K562 (cell line): ENCODE measurements at regions not wholly inside any gene's neighbourhood (a gene's known extent, or its start where the extent isn't known, plus 50 kb on each side); places are given as distances from the start of the nearest gene placed in this dataset.

Experiments
- ATAC-seq: fragments of 200-7000 bp; cut with Tn5 transposase; 3 replicates; pipeline ENCODE4 v1.9.1; 2020; ENCODE audit warnings: moderate library complexity
- BruUV-seq: library from RNA; stranded (reverse); fragments of 400-500 nt; replicated peaks from 2 replicates; lab custom pipeline; 2021; lab: Mats Ljungman, UMichigan
- CTCF ChIA-PET: fragments of 300-600 bp; formaldehyde crosslinking; extraction: SDS; loops from one replicate; lab custom pipeline; 2021; ENCODE audit warnings: low intra/inter-chr PET ratio; lab: Yijun Ruan, JAX
- POLR2A ChIA-PET: fragments of 300-600, 350-650 bp; sonication (Branson Sonifier 250); formaldehyde crosslinking; extraction: SDS; loops from one replicate; lab custom pipeline; 2021; ENCODE audit warnings: antibody characterized with exemption, inconsistent platforms; lab: Yijun Ruan, JAX
- DNase-seq, 4 experiments: peaks; one replicate each; pipeline versions ENCODE4 v3.0.0 to v3.0.0-alpha.2; 2011 to 2018; ENCODE audit warnings: low spot score in 3 of 4, mixed read lengths in 3 of 4; ENCODE audit errors: extremely low read depth in 1 of 4
- FAIRE-seq: peaks from 2 replicates; lab custom pipeline; 2011; peaks lifted over from hg19 to GRCh38; lab: Jason Lieb, UNC
- H2AFZ ChIP-seq: 2 replicates; pipeline ENCODE4 v1.6.0; 2011; ENCODE audit warnings: low read depth, low read length, control low read depth, inconsistent platforms
- H3K27ac ChIP-seq: fragments of 200-600 bp; 3 replicates; pipeline ENCODE4 v1.8.0; 2011; ENCODE audit warnings: low read depth, mild to moderate bottlenecking, control low read depth, inconsistent platforms, low read length, moderate library complexity, mixed read lengths; ENCODE audit errors: extremely low read depth
- H3K27me3 ChIP-seq, 2 experiments: fragments of 300-600 bp in 1 of 2; 2 replicates in 1 of 2; 3 replicates in 1 of 2; pipeline versions ENCODE4 v1.6.0 to v1.8.0; 2011; ENCODE audit warnings: inconsistent platforms in 2 of 2, low read length in 2 of 2, mild to moderate bottlenecking in 1 of 2, mixed read lengths in 1 of 2, moderate library complexity in 1 of 2; ENCODE audit not compliant: control insufficient read depth in 2 of 2, insufficient read depth in 2 of 2
- H3K36me3 ChIP-seq: fragments of 300-600 bp; 3 replicates; pipeline ENCODE4 v1.8.0; 2011; ENCODE audit warnings: mild to moderate bottlenecking, low read length, inconsistent platforms; ENCODE audit not compliant: control insufficient read depth, insufficient read depth
- H3K4me1 ChIP-seq, 2 experiments: fragments of 200-600 bp in 1 of 2; replicated peaks in 1 of 2; 2 replicates in 1 of 2; 3 replicates in 1 of 2; pipeline versions ENCODE4 v1.5.1 to v1.8.0; 2011; ENCODE audit warnings: inconsistent platforms in 2 of 2, low read length in 2 of 2, mild to moderate bottlenecking in 1 of 2, mixed read lengths in 1 of 2, moderate library complexity in 1 of 2; ENCODE audit not compliant: control insufficient read depth in 2 of 2, insufficient read depth in 2 of 2
- H3K4me2 ChIP-seq: 2 replicates; pipeline ENCODE4 v1.6.1; 2011; ENCODE audit warnings: low read length, control low read depth, inconsistent platforms, mixed read lengths; ENCODE audit not compliant: insufficient read depth
- H3K4me3 ChIP-seq: fragments of 200-600 bp; sonication (generic), shearing (Covaris generic); 2 replicates; pipeline ENCODE4 v1.5.1; 2016; ENCODE audit warnings: control low read depth, inconsistent platforms
- H3K79me2 ChIP-seq: fragments of 200-600 bp; 3 replicates; pipeline ENCODE4 v1.8.0; 2011; ENCODE audit warnings: low read length, inconsistent platforms; ENCODE audit not compliant: control insufficient read depth, insufficient read depth
- H3K9ac ChIP-seq, 2 experiments: 2 replicates each; pipeline versions ENCODE4 v1.6.0 to v1.6.1; 2011; ENCODE audit warnings: low read depth in 2 of 2, low read length in 2 of 2, control low read depth in 1 of 2, inconsistent platforms in 1 of 2, mild to moderate bottlenecking in 1 of 2, mixed read lengths in 1 of 2; ENCODE audit not compliant: insufficient read depth in 1 of 2
- H3K9me1 ChIP-seq: one replicate; pipeline ENCODE4 v1.6.0; 2011; ENCODE audit warnings: inconsistent platforms, mild to moderate bottlenecking, low read length, moderate library complexity; ENCODE audit not compliant: control insufficient read depth, insufficient read depth
- H3K9me3 ChIP-seq: replicated peaks from 2 replicates; pipeline ENCODE4 v1.5.1; 2011; ENCODE audit warnings: low read depth, low read length, inconsistent platforms; ENCODE audit not compliant: control insufficient read depth, insufficient read depth
- H4K20me1 ChIP-seq: replicated peaks from 2 replicates; pipeline ENCODE4 v1.6.1; 2011; ENCODE audit warnings: low read length, inconsistent platforms, mixed read lengths; ENCODE audit not compliant: control insufficient read depth, insufficient read depth
- CEBPG ChIP-seq, 3 experiments: fragments of 200-800 bp in 1 of 3; sonication (Bioruptor generic) in 1 of 3; sonication (generic) in 1 of 3; formaldehyde crosslinking in 1 of 3; IDR thresholded peaks in 2 of 3; conservative IDR thresholded peaks in 1 of 3; 2 replicates each; pipeline versions ENCODE4 v1.6.1 to v1.8.0; 2016 to 2022; ENCODE audit warnings: missing compliant biosample characterization in 2 of 3, missing genetic modification characterization in 2 of 3, mild to moderate bottlenecking in 1 of 3, missing genetic modification reagents in 1 of 3
- CSDE1 ChIP-seq, 2 experiments: fragments of 450-650 bp; IDR thresholded peaks; 2 replicates each; pipeline ENCODE4 v1.6.1; 2016; ENCODE audit warnings: mild to moderate bottlenecking in 1 of 2
- CTCF ChIP-seq, 3 experiments: IDR thresholded peaks in 2 of 3; conservative IDR thresholded peaks in 1 of 3; 2 replicates each; pipeline ENCODE4 v1.5.1; 2011 to 2012; ENCODE audit warnings: low read length in 3 of 3, mild to moderate bottlenecking in 3 of 3, control low read depth in 2 of 3, improper control_type of control experiment in 1 of 3, inconsistent platforms in 1 of 3, low read depth in 1 of 3, mixed read lengths in 1 of 3, moderate library complexity in 1 of 3; ENCODE audit not compliant: insufficient read depth in 2 of 3
- HMG20B ChIP-seq: fragments of 250-450 bp; sonication (Bioruptor Pico); IDR thresholded peaks from 2 replicates; pipeline ENCODE4 v1.5.0; 2021; ENCODE audit warnings: mild to moderate bottlenecking
- IFI16 ChIP-seq: fragments of 250-450 bp; sonication (Bioruptor Pico); IDR thresholded peaks from 2 replicates; pipeline ENCODE4 v2.1.2; 2022; ENCODE audit warnings: mild to moderate bottlenecking, inconsistent platforms
- SRF ChIP-seq, 2 experiments: fragments of 250-450, 450-650 bp in 1 of 2; sonication (Bioruptor Pico) in 1 of 2; sonication (generic) in 1 of 2; formaldehyde crosslinking; IDR thresholded peaks; 2 replicates each; pipeline versions ENCODE4 v1.5.0 to v1.5.1; 2020 to 2022; ENCODE audit warnings: mild to moderate bottlenecking in 1 of 2, missing genetic modification reagents in 1 of 2
- SRSF9 ChIP-seq: fragments of 200-400 bp; formaldehyde crosslinking; IDR thresholded peaks from 2 replicates; pipeline ENCODE4 v1.6.1; 2017; ENCODE audit warnings: low read depth, low read length, borderline replicate concordance
- TAF9B ChIP-seq: fragments of 450-650 bp; IDR thresholded peaks from 2 replicates; pipeline ENCODE4 v1.6.1; 2018; ENCODE audit warnings: mild to moderate bottlenecking; ENCODE audit not compliant: partially characterized antibody
- ZBTB17 ChIP-seq: fragments of 450-650 bp; formaldehyde crosslinking; IDR thresholded peaks from 2 replicates; pipeline ENCODE4 v1.4.0; 2020; ENCODE audit warnings: mild to moderate bottlenecking
- ZFP30 ChIP-seq: fragments of 250-450 bp; sonication (Bioruptor Pico); IDR thresholded peaks from 2 replicates; pipeline ENCODE4 v1.8.0; 2022; ENCODE audit warnings: moderate library complexity, mild to moderate bottlenecking, inconsistent platforms, borderline replicate concordance
- ZNF408 ChIP-seq: fragments of 250-450 bp; sonication (Bioruptor Pico); IDR thresholded peaks from 2 replicates; pipeline ENCODE4 v1.4.0; 2020; ENCODE audit warnings: low read depth, mild to moderate bottlenecking, moderate library complexity
- ZNF668 ChIP-seq: fragments of 250-450 bp; sonication (Bioruptor Pico); IDR thresholded peaks from 2 replicates; pipeline ENCODE4 v1.8.0; 2022; ENCODE audit warnings: mild to moderate bottlenecking, inconsistent platforms
- WGBS: fragments of 100-300 bp; shearing (Covaris generic); methylation state at CpG from one replicate; pipeline ENCODE4 v1.1.6; 2016; ENCODE audit warnings: low coverage, mixed read lengths; ENCODE audit not compliant: insufficient coverage; ENCODE audit errors: missing lambda C conversion rate; 5-methylcytosine and 5-hydroxymethylcytosine counted together
- in situ Hi-C: fragments of 300-500 bp; cut with MboI; formaldehyde crosslinking; loops from 4 replicates; pipeline ENCODE4 v1.15.0; 2018; ENCODE audit warnings: inconsistent platforms, mixed read lengths
- intact Hi-C: fragments of 100-400 bp; cut with micrococcal nuclease; formaldehyde crosslinking; loops from 2 replicates; pipeline ENCODE4 v1.14.2; 2022
- TF ChIP-seq, protein P1 (sequence below): fragments of 450-650 bp; IDR thresholded peaks from 2 replicates; pipeline ENCODE4 v1.6.1; 2016; ENCODE audit warnings: borderline replicate concordance
- TF ChIP-seq, protein P2 (sequence below): IDR thresholded peaks from 3 replicates; pipeline ENCODE4 v1.6.1; 2011; ENCODE audit warnings: borderline replicate concordance, mild to moderate bottlenecking, moderate library complexity; ENCODE audit not compliant: insufficient read length; ENCODE audit errors: extremely low read depth

- TF ChIP-seq CTCF (IDR thresholded peaks at IDR 0.05 in 2 of 3, conservative IDR thresholded peaks at IDR 0.05 in 1 of 3; ENCODE audit: insufficient read depth in 2 of 3, low read depth in 1 of 3, low read length in 3 of 3), result no peak
- TF ChIP-seq, protein P1, sequence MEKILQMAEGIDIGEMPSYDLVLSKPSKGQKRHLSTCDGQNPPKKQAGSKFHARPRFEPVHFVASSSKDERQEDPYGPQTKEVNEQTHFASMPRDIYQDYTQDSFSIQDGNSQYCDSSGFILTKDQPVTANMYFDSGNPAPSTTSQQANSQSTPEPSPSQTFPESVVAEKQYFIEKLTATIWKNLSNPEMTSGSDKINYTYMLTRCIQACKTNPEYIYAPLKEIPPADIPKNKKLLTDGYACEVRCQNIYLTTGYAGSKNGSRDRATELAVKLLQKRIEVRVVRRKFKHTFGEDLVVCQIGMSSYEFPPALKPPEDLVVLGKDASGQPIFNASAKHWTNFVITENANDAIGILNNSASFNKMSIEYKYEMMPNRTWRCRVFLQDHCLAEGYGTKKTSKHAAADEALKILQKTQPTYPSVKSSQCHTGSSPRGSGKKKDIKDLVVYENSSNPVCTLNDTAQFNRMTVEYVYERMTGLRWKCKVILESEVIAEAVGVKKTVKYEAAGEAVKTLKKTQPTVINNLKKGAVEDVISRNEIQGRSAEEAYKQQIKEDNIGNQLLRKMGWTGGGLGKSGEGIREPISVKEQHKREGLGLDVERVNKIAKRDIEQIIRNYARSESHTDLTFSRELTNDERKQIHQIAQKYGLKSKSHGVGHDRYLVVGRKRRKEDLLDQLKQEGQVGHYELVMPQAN, result no peak
- TF ChIP-seq CEBPG (CRISPR knock-in tag; IDR thresholded peaks at IDR 0.05), result no peak
- no peak for TF ChIP-seq CEBPG (tag; conservative IDR thresholded peaks at IDR 0.05 in 1 of 2, IDR thresholded peaks at IDR 0.05 in 1 of 2)
Observed at GRCh38 chr7:84336303-84336702, 141.7 kb upstream of the SEMA3A start (continued).

DNA sequence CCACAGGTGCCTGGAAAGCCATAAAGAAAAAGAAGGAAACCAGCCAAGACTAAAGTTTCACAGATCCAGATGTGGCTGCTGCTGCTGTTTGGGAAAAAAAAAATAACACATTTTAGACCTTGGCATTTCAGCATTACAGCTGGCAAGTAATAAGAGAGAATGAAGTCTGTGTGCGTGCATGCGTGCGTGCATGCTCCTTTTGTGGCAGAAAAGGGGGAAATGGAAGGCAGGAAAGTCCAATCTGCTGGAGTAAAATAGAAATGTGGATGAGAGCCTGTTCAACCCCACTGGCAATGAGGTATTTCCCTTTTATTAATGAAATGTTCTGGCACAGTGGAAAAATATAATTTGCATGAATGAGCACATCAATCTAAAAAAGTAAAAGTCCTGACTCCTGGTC lies 137.0 kb upstream of the SEMA3A start:
- Histone ChIP-seq H3K4me1 (no peaks in the 10 kb centered on the region), H3K9me1 (no peaks in the 10 kb centered on the region), H4K20me1 (no peaks in the 10 kb centered on the region), H3K4me3 (no peak overlapping the region), H3K9ac (no peak overlapping the region), H3K36me3 (no peaks in the 10 kb centered on the region), H2AFZ (no peak overlapping the region), H3K79me2 (no peaks in the 10 kb centered on the region), H3K27me3 (no peaks in the 10 kb centered on the region), H3K4me2 (no peak overlapping the region), H3K9me3 (no peaks in the 10 kb centered on the region), H3K27ac (no peak overlapping the region)
- BruUV-seq, result no TSS peak
- CTCF ChIA-PET, result no interaction called here
- POLR2A ChIA-PET, result no interaction called here
- ATAC-seq (no peak), FAIRE-seq (no peak), DNase-seq (no peak)
- 0% methylated on average over 3 of the region's 3 CpGs for WGBS
- in situ Hi-C loops, result no loop called here
- intact Hi-C loops, result no loop called here
- no peak for TF ChIP-seq SRF (CRISPR knock-in tag; IDR thresholded peaks at IDR 0.05)
- TF ChIP-seq CSDE1 (IDR thresholded peaks at IDR 0.05), result no peak
- no peak for TF ChIP-seq SRSF9
- no peak for TF ChIP-seq ZNF408 (CRISPR knock-in tag)
- no peak for TF ChIP-seq HMG20B (CRISPR knock-in tag)
- no peak for TF ChIP-seq ZNF668 (CRISPR knock-in tag)
- TF ChIP-seq, protein P2, sequence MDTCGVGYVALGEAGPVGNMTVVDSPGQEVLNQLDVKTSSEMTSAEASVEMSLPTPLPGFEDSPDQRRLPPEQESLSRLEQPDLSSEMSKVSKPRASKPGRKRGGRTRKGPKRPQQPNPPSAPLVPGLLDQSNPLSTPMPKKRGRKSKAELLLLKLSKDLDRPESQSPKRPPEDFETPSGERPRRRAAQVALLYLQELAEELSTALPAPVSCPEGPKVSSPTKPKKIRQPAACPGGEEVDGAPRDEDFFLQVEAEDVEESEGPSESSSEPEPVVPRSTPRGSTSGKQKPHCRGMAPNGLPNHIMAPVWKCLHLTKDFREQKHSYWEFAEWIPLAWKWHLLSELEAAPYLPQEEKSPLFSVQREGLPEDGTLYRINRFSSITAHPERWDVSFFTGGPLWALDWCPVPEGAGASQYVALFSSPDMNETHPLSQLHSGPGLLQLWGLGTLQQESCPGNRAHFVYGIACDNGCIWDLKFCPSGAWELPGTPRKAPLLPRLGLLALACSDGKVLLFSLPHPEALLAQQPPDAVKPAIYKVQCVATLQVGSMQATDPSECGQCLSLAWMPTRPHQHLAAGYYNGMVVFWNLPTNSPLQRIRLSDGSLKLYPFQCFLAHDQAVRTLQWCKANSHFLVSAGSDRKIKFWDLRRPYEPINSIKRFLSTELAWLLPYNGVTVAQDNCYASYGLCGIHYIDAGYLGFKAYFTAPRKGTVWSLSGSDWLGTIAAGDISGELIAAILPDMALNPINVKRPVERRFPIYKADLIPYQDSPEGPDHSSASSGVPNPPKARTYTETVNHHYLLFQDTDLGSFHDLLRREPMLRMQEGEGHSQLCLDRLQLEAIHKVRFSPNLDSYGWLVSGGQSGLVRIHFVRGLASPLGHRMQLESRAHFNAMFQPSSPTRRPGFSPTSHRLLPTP, result no peak
- TF ChIP-seq TAF9B, result no peak
- TF ChIP-seq ZFP30, result no peak
- no peak for TF ChIP-seq ZBTB17 (CRISPR knock-in tag)
- no peak for TF ChIP-seq IFI16 (CRISPR knock-in tag)
